Left lung (tissue), 4 donors: ENCODE measurements at regions not wholly inside any gene's neighbourhood (a gene's known extent, or its start where the extent isn't known, plus 50 kb on each side); places are given as distances from the start of the nearest gene placed in this dataset.

Experiments used
- ATAC-seq: fragments of 200-7000 bp; cut with Tn5 transposase; one replicate; pipeline ENCODE4 v1.9.1; 2020; ENCODE audit warnings: moderate library complexity
- DNase-seq, 4 donors: peaks; one replicate each; pipeline ENCODE4 v3.0.0-alpha.2; 2013 to 2020
- H3K27ac ChIP-seq, 2 donors: fragments of 200-600 bp; sonication (generic) in 1 of 2; one replicate each; pipeline versions ENCODE4 v1.5.0 to v1.8.0; 2020 to 2021
- H3K27me3 ChIP-seq, 2 donors: fragments of 200-600 bp; sonication (generic) in 1 of 2; one replicate each; pipeline versions ENCODE4 v1.5.0 to v1.8.0; 2020 to 2021
- H3K36me3 ChIP-seq, 2 donors: fragments of 200-600 bp; sonication (generic) in 1 of 2; one replicate each; pipeline versions ENCODE4 v1.5.0 to v1.8.0; 2020 to 2021
- H3K4me1 ChIP-seq, 2 donors: fragments of 200-600 bp; one replicate each; pipeline ENCODE4 v1.8.0; 2021
- H3K4me3 ChIP-seq, 2 donors: fragments of 200-600 bp; sonication (generic) in 1 of 2; one replicate each; pipeline versions ENCODE4 v1.5.0 to v1.8.0; 2020 to 2021; ENCODE audit warnings: mild to moderate bottlenecking in 1 of 2
- H3K9me3 ChIP-seq, 2 donors: fragments of 200-600 bp; sonication (generic) in 1 of 2; one replicate each; pipeline versions ENCODE4 v1.5.0 to v1.8.0; 2020 to 2021
- CTCF ChIP-seq, 2 donors: fragments of 200-600 bp; sonication (generic) in 1 of 2; IDR thresholded peaks; one replicate each; pipeline versions ENCODE4 v1.5.0 to v1.8.0; 2021; ENCODE audit warnings: antibody characterized with exemption in 2 of 2
- intact Hi-C, 2 donors: fragments of 100-400 bp; cut with DNase I; formaldehyde crosslinking; loops; one replicate each; pipeline versions ENCODE4 v1.11.2 to v1.14.2; 2022
- donor health status: DM: no; HTN: yes; CAD: no.
- donor health status: DM: no; HTN: no; CAD: no.

DNA sequence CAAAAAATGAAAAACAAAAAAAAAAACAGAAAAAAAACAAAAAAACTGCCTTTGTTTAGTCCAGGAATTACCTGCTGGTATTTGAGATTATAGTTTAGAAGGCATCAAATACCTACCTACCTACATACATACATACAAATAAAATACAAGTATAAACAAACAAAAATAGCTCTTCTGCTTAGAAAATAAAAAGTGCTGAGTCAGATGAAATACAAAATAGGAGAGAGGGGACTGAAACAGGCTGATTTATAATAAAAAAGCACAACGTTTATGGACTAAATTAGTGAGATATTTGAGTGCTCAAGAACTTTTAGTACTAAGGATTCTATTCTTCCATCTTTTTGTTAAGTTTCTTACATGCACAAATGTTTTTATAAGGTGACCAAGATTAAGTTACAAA, 980.8 kb downstream of the PLA2G4A start:
- Histone ChIP-seq H3K4me1 (no peaks in the 10 kb centered on the region), H3K4me3 (no peak overlapping the region), H3K27ac (no peak overlapping the region), H3K9me3 (peaks cover 0 to 15% of the 10 kb centered on the region in 2 donors), H3K27me3 (no peaks in the 10 kb centered on the region), H3K36me3 (no peaks in the 10 kb centered on the region)
- DNase-seq (no peak), ATAC-seq (no peak)
- intact Hi-C loops: no loop called here
- TF ChIP-seq CTCF (IDR thresholded peaks at IDR 0.05): no peak

- Histone ChIP-seq H3K9me3 (peaks cover 0 to 6% of the 10 kb centered on the region in 2 donors), H3K27ac (no peak overlapping the region), H3K4me1 (no peaks in the 10 kb centered on the region), H3K27me3 (no peaks in the 10 kb centered on the region), H3K36me3 (no peaks in the 10 kb centered on the region), H3K4me3 (no peak overlapping the region)
- DNase-seq: no peak
- ATAC-seq: no peak
- TF ChIP-seq CTCF (IDR thresholded peaks at IDR 0.05): no peak
- intact Hi-C loops: no loop called here
Measured at GRCh38 chr1:187816646-187817045, 987.9 kb downstream of the PLA2G4A start.

DNA sequence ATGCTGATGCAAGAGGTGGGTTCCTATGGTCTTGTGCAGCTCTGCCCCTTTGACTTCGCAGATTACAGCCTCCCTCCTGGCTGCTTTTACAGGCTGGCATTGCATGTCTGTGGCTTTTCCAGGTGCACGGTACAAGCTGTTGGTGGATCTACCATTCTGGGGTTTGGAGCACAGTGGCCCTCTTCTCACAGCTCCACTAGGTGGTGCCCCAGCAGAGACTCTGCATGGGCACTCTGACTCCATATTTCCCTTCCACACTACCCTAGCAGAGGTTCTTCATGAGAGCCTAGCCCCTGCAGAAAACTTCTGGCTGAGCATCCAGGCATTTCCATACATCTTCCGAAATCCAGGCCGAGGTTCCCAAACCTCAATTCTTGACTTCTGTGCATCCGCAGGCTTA, 989.0 kb downstream of the PLA2G4A start:
- Histone ChIP-seq H3K4me3 (no peak overlapping the region), H3K36me3 (no peaks in the 10 kb centered on the region), H3K4me1 (no peaks in the 10 kb centered on the region), H3K27me3 (no peaks in the 10 kb centered on the region), H3K9me3 (peaks cover 0 to 11% of the 10 kb centered on the region in 2 donors), H3K27ac (no peak overlapping the region)
- intact Hi-C loops: no loop called here
- TF ChIP-seq CTCF (IDR thresholded peaks at IDR 0.05): no peak
- DNase-seq: peak in 1 of 4 donors; percentile 8
- no peak for ATAC-seq

DNA sequence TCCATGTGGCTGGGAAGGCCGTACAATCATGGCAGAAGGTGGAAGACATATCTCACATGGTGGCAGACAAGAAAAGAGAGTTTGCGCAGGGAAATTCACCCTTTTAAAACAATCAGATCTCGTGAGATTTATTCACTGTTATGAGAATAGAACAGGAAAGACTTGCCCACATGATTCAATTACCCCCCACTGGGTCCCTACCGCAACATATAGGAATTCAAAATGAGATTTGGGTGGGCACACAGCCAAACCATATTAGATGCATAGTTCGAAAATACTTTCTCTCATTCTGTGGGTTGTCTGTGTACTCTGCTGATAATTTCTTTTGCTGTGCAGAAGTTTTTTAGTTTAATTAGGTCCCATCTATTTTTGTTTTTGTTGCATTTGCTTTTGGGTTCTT, 990.3 kb downstream of the PLA2G4A start:
- Histone ChIP-seq H3K9me3 (peaks cover 0 to 13% of the 10 kb centered on the region in 2 donors), H3K27me3 (no peaks in the 10 kb centered on the region), H3K4me1 (no peaks in the 10 kb centered on the region), H3K4me3 (no peak overlapping the region), H3K36me3 (no peaks in the 10 kb centered on the region), H3K27ac (no peak overlapping the region)
- intact Hi-C loops: no loop called here
- ATAC-seq (no peak), DNase-seq (no peak)
- no peak for TF ChIP-seq CTCF (IDR thresholded peaks at IDR 0.05)

GRCh38 chr1:187836557-187836956, 1007.8 kb downstream of the PLA2G4A start:
- H3K27ac ChIP-seq: no peak overlapping the region
- intact Hi-C loops: no loop called here
- H3K4me1 ChIP-seq: no peaks in the 10 kb centered on the region
- H3K9me3 ChIP-seq: peaks cover 0 to 5% of the 10 kb centered on the region in 2 donors
- TF ChIP-seq CTCF (IDR thresholded peaks at IDR 0.05): no peak
- H3K27me3 ChIP-seq: no peaks in the 10 kb centered on the region
- DNase-seq (no peak), ATAC-seq (no peak)
- no peak overlapping the region for H3K4me3 ChIP-seq
- H3K36me3 ChIP-seq: no peaks in the 10 kb centered on the region
